IMR-90 (cell line): ENCODE measurements at regions not wholly inside any gene's neighbourhood (a gene's known extent, or its start where the extent isn't known, plus 50 kb on each side); places are given as distances from the start of the nearest gene placed in this dataset.

Experiments
- ATAC-seq: fragments of 200-7000 bp; cut with Tn5 transposase; 2 replicates; pipeline ENCODE4 v1.9.1; 2020; ENCODE audit warnings: low read depth, mild to moderate bottlenecking, moderate library complexity
- BruUV-seq: library from RNA; stranded (reverse); fragments of 400-500 nt; replicated peaks from 2 replicates; lab custom pipeline; 2021; lab: Mats Ljungman, UMichigan
- CTCF ChIA-PET: fragments of 300-600 bp; formaldehyde crosslinking; extraction: SDS; loops from one replicate; lab custom pipeline; 2021; ENCODE audit warnings: antibody characterized with exemption; lab: Yijun Ruan, JAX
- POLR2A ChIA-PET: fragments of 300-600 bp; sonication (Branson Sonifier 250); formaldehyde crosslinking; loops from one replicate; lab custom pipeline; 2022; ENCODE audit warnings: antibody characterized with exemption; ENCODE audit not compliant: unreplicated experiment; lab: Charles Lee
- DNase-seq: peaks from one replicate; pipeline ENCODE4 v3.0.0; 2013
- H2AFZ ChIP-seq: replicated peaks from 2 replicates; pipeline ENCODE3; 2013; ENCODE audit warnings: low read length, mild to moderate bottlenecking; ENCODE audit not compliant: poor library complexity
- H2AK5ac ChIP-seq: 2 replicates; pipeline ENCODE4 v1.6.1; 2013; ENCODE audit warnings: low read depth, low read length, inconsistent platforms
- H2AK9ac ChIP-seq: replicated peaks from 2 replicates; pipeline ENCODE3; 2013; ENCODE audit warnings: mild to moderate bottlenecking, low read depth, low read length, moderate library complexity; ENCODE audit not compliant: poor library complexity
- H2BK120ac ChIP-seq: 2 replicates; pipeline ENCODE4 v1.6.1; 2013; ENCODE audit warnings: low read depth, low read length, inconsistent platforms
- H2BK15ac ChIP-seq: 3 replicates; pipeline ENCODE4 v1.6.1; 2013; ENCODE audit warnings: low read depth, low read length, inconsistent platforms
- H2BK20ac ChIP-seq: 2 replicates; pipeline ENCODE4 v1.6.1; 2013; ENCODE audit warnings: low read depth, mild to moderate bottlenecking, inconsistent platforms, low read length, moderate library complexity
- H2BK5ac ChIP-seq: 2 replicates; pipeline ENCODE4 v1.6.1; 2013; ENCODE audit warnings: mild to moderate bottlenecking, low read depth, low read length, inconsistent platforms; ENCODE audit not compliant: poor library complexity, severe bottlenecking
- H3K14ac ChIP-seq: replicated peaks from 2 replicates; pipeline ENCODE4 v1.6.1; 2013; ENCODE audit warnings: low read depth, low read length, inconsistent platforms
- H3K18ac ChIP-seq: 2 replicates; pipeline ENCODE4 v1.6.1; 2013; ENCODE audit warnings: low read depth, low read length, control low read depth
- H3K23ac ChIP-seq: 2 replicates; pipeline ENCODE4 v1.6.1; 2013; ENCODE audit warnings: low read depth, low read length, inconsistent platforms
- H3K27ac ChIP-seq: 2 replicates; pipeline ENCODE4 v1.5.1; 2013; ENCODE audit warnings: mild to moderate bottlenecking, control low read depth, low read length; ENCODE audit not compliant: insufficient read depth
- H3K27me3 ChIP-seq: 2 replicates; pipeline ENCODE4 v1.6.1; 2013; ENCODE audit warnings: low read length; ENCODE audit not compliant: control insufficient read depth, insufficient read depth
- H3K36me3 ChIP-seq: 2 replicates; pipeline ENCODE4 v1.6.1; 2013; ENCODE audit warnings: low read length, mixed read lengths; ENCODE audit not compliant: control insufficient read depth, insufficient read depth
- H3K4ac ChIP-seq: 2 replicates; pipeline ENCODE4 v1.6.1; 2013; ENCODE audit warnings: low read depth, low read length, inconsistent platforms
- H3K4me1 ChIP-seq: 2 replicates; pipeline ENCODE4 v1.6.1; 2013; ENCODE audit warnings: low read length, mixed read lengths; ENCODE audit not compliant: control insufficient read depth, insufficient read depth
- H3K4me2 ChIP-seq: 2 replicates; pipeline ENCODE4 v1.6.1; 2013; ENCODE audit warnings: low read depth, mild to moderate bottlenecking, control low read depth, low read length, moderate library complexity
- H3K4me3 ChIP-seq: 2 replicates; pipeline ENCODE4 v1.5.1; 2013; ENCODE audit warnings: low read depth, mild to moderate bottlenecking, control low read depth, low read length, moderate library complexity; ENCODE audit not compliant: insufficient read depth
- H3K56ac ChIP-seq: 2 replicates; pipeline ENCODE4 v1.6.1; 2013; ENCODE audit warnings: low read length, inconsistent platforms; ENCODE audit not compliant: insufficient read depth; ENCODE audit errors: extremely low read depth
- H3K79me1 ChIP-seq, 2 experiments: 2 replicates each; pipeline ENCODE4 v1.6.1; 2013; ENCODE audit warnings: low read length in 2 of 2, inconsistent platforms in 1 of 2, low read depth in 1 of 2
- H3K9ac ChIP-seq: 2 replicates; pipeline ENCODE4 v1.6.1; 2013; ENCODE audit warnings: low read depth, low read length, control low read depth
- H3K9me1 ChIP-seq: 2 replicates; pipeline ENCODE4 v1.6.1; 2013; ENCODE audit warnings: low read length, inconsistent platforms; ENCODE audit not compliant: insufficient read depth
- H3K9me3 ChIP-seq: 2 replicates; pipeline ENCODE4 v1.6.1; 2013; ENCODE audit warnings: low read length; ENCODE audit not compliant: control insufficient read depth, insufficient read depth
- H4K20me1 ChIP-seq: 2 replicates; pipeline ENCODE4 v1.6.1; 2013; ENCODE audit warnings: low read length, inconsistent platforms; ENCODE audit not compliant: insufficient read depth
- H4K5ac ChIP-seq: 2 replicates; pipeline ENCODE4 v1.6.1; 2013; ENCODE audit warnings: mild to moderate bottlenecking, low read depth, low read length, control low read depth
- H4K8ac ChIP-seq, 2 experiments: 2 replicates each; pipeline ENCODE4 v1.6.1; 2013; ENCODE audit warnings: low read depth in 2 of 2, low read length in 2 of 2, control low read depth in 1 of 2, inconsistent platforms in 1 of 2
- H4K91ac ChIP-seq: 2 replicates; pipeline ENCODE4 v1.6.1; 2013; ENCODE audit warnings: low read depth, low read length, inconsistent platforms; ENCODE audit not compliant: insufficient read depth
- BHLHE40 ChIP-seq: fragments of 150-350 bp; IDR thresholded peaks from 2 replicates; pipeline ENCODE4 v1.6.1; 2016; ENCODE audit warnings: mild to moderate bottlenecking, low read depth, low read length
- CEBPB ChIP-seq: IDR thresholded peaks from 2 replicates; pipeline ENCODE4 v1.6.1; 2012; ENCODE audit warnings: low read depth, low read length, improper control_type of control experiment
- CHD1 ChIP-seq: IDR thresholded peaks from 2 replicates; pipeline ENCODE4 v1.6.1; 2012; ENCODE audit warnings: low read depth, low read length, improper control_type of control experiment
- MAZ ChIP-seq: IDR thresholded peaks from 2 replicates; pipeline ENCODE4 v1.6.1; 2012; ENCODE audit warnings: low read depth, mild to moderate bottlenecking, low read length, improper control_type of control experiment, moderate library complexity, borderline replicate concordance
- MXI1 ChIP-seq: IDR thresholded peaks from 2 replicates; pipeline ENCODE4 v1.6.1; 2012; ENCODE audit warnings: low read depth, mild to moderate bottlenecking, low read length, moderate library complexity, borderline replicate concordance
- NFE2L2 ChIP-seq: fragments of 150-350 bp; IDR thresholded peaks from 2 replicates; pipeline ENCODE4 v1.6.1; 2016; ENCODE audit warnings: low read depth, mild to moderate bottlenecking, low read length
- RAD21 ChIP-seq: IDR thresholded peaks from 2 replicates; pipeline ENCODE4 v1.6.1; 2012; ENCODE audit warnings: low read length, improper control_type of control experiment
- RFX5 ChIP-seq: IDR thresholded peaks from 2 replicates; pipeline ENCODE4 v1.8.0; 2012; ENCODE audit warnings: low read depth, mild to moderate bottlenecking, low read length, moderate library complexity
- WGBS, 2 experiments: methylation state at CpG; one replicate each; pipeline versions ENCODE4 v1.1.5 to v1.1.7; 2013; ENCODE audit warnings: missing lambda C conversion rate in 2 of 2; ENCODE audit not compliant: insufficient read length in 1 of 2; ENCODE audit errors: extremely low coverage in 2 of 2; 5-methylcytosine and 5-hydroxymethylcytosine counted together
- dilution Hi-C: fragments of 300-500 bp; cut with HindIII; formaldehyde crosslinking; loops from one replicate; pipeline ENCODE4 v1.14.3; 2018; ENCODE audit warnings: low sequenced_read_pairs; ENCODE audit not compliant: unreplicated experiment
- in situ Hi-C: fragments of 300-500 bp; cut with MboI; formaldehyde crosslinking; loops from 3 replicates; pipeline ENCODE4 v1.14.3; 2019; ENCODE audit warnings: low sequenced_read_pairs, inconsistent platforms, mixed read lengths
- intact Hi-C: fragments of 100-400 bp; cut with micrococcal nuclease; formaldehyde crosslinking; loops from 2 replicates; pipeline ENCODE4 v1.10.0; 2022

- H3K9me3 ChIP-seq, result peaks cover 2% of the 10 kb centered on the region
- no peak overlapping the region for H3K4ac ChIP-seq
- no peaks in the 10 kb centered on the region for H3K36me3 ChIP-seq
- H3K18ac ChIP-seq, result no peak overlapping the region
- H4K91ac ChIP-seq, result no peak overlapping the region
- TF ChIP-seq BHLHE40 (no peak), MAZ (no peak), NFE2L2 (no peak), RAD21 (no peak), CEBPB (no peak), CHD1 (no peak), RFX5 (no peak), MXI1 (no peak)
- H3K9me1 ChIP-seq, result no peaks in the 10 kb centered on the region
- no peak overlapping the region for H2BK5ac ChIP-seq
- no peak overlapping the region for H4K8ac ChIP-seq
- ATAC-seq, result no peak
- no peaks in the 10 kb centered on the region for H3K27me3 ChIP-seq
- no peak overlapping the region for H3K27ac ChIP-seq
- no TSS peak for BruUV-seq
- POLR2A ChIA-PET, result no interaction called here
- H3K14ac ChIP-seq, result no peak overlapping the region
- intact Hi-C loops (no loop called here), in situ Hi-C loops (no loop called here), dilution Hi-C loops (no loop called here)
- no peak overlapping the region for H2AK5ac ChIP-seq
- no CpG with 5 or more reads among the region's 2 CpGs for WGBS, 2 experiments
- H4K5ac ChIP-seq, result no peak overlapping the region
- H2AK9ac ChIP-seq, result no peak overlapping the region
- H2BK15ac ChIP-seq, result no peak overlapping the region
- H3K23ac ChIP-seq, result no peak overlapping the region
- no peak for DNase-seq
- H3K9ac ChIP-seq, result no peak overlapping the region
- no peak overlapping the region for H2BK120ac ChIP-seq
- no peak overlapping the region for H3K4me2 ChIP-seq
- no peak overlapping the region for H3K4me3 ChIP-seq
- CTCF ChIA-PET, result no interaction called here
- H2AFZ ChIP-seq, result no peak overlapping the region
- H3K56ac ChIP-seq, result no peak overlapping the region
- H2BK20ac ChIP-seq, result no peak overlapping the region
- H3K4me1 ChIP-seq, result no peaks in the 10 kb centered on the region
- no peaks in the 10 kb centered on the region for H4K20me1 ChIP-seq
- H3K79me1 ChIP-seq, result no peaks in the 10 kb centered on the region
These were observed 923.6 kb downstream of the CCDC85A start for GRCh38 chr2:57107353-57107752.
